ENCODE measurements at regions not wholly inside any gene's neighbourhood (a gene's known extent, or its start where the extent isn't known, plus 50 kb on each side); places are given as distances from the start of the nearest gene placed in this dataset.

GRCh38 chr6:71072508-71072907, 115.6 kb upstream of the B3GAT2 start:
- DNase-seq (no peak), ATAC-seq (ENCODE audit: poor library complexity) (no peak)
- Mint-ChIP-seq H3K36me3 (ENCODE audit: low read depth) (no peaks in the 10 kb centered on the region), H3K27me3 (peaks cover 15% of the 10 kb centered on the region), H3K4me3 (no peak overlapping the region), H3K27ac (no peak overlapping the region), H3K4me1 (ENCODE audit: low read depth) (no peaks in the 10 kb centered on the region), H3K9me3 (peaks cover 2% of the 10 kb centered on the region)
- no peak overlapping the region for H3K27ac ChIP-seq (ENCODE audit: low read depth in 1 of 2, low read length in 2 of 2)
- no peak for TF ChIP-seq CTCF (IDR thresholded peaks at IDR 0.05)
- CTCF ChIA-PET = no interaction called here
- intact Hi-C loops (cut with DNase I, micrococcal nuclease) = no loop called here
- peaks cover 2 to 5% of the 10 kb centered on the region in 2 experiments for H3K9me3 ChIP-seq (ENCODE audit: control insufficient read depth in 1 of 2, insufficient read depth in 1 of 2, low read length in 2 of 2)
- H3K4me3 ChIP-seq (ENCODE audit: low read length) = no peak overlapping the region
- POLR2A ChIA-PET = no interaction called here
- H3K27me3 ChIP-seq (ENCODE audit: control insufficient read depth in 1 of 2, insufficient read depth in 2 of 2, low read length in 2 of 2) = no peaks in the 10 kb centered on the region
- H3K4me1 ChIP-seq (ENCODE audit: insufficient read depth, low read length) = no peaks in the 10 kb centered on the region
- no peaks in the 10 kb centered on the region for H3K36me3 ChIP-seq (ENCODE audit: insufficient read depth, low read length)

DNA sequence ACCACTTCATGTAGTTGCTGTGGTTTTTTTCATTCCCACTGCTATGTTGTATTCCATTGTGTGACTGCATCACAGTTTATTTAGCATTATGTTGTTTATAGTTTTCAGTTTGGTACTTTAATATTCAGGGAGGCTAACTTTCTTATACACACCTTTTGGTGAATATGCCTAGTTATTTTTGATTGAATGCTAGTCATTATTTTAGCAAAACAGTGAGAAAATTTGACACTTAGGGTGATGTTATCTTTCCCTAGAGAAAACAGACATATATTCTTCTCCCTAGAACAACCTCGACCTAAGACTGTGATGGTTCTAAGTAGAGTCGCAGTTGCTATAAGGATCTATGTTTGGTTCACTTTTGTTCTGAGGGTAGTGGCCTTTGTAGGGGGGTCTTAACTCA, 120.8 kb upstream of the B3GAT2 start:
- ATAC-seq (ENCODE audit: poor library complexity) (no peak), DNase-seq (no peak)
- Mint-ChIP-seq H3K36me3 (ENCODE audit: low read depth) (no peaks in the 10 kb centered on the region), H3K27me3 (peaks cover 11% of the 10 kb centered on the region), H3K4me3 (no peak overlapping the region), H3K4me1 (ENCODE audit: low read depth) (no peaks in the 10 kb centered on the region), H3K9me3 (peaks cover 10% of the 10 kb centered on the region), H3K27ac (no peak overlapping the region)
- Histone ChIP-seq H3K27me3 (ENCODE audit: control insufficient read depth in 1 of 2, insufficient read depth in 2 of 2, low read length in 2 of 2) (no peaks in the 10 kb centered on the region), H3K4me3 (ENCODE audit: low read length) (no peak overlapping the region), H3K27ac (ENCODE audit: low read depth in 1 of 2, low read length in 2 of 2) (no peak overlapping the region), H3K4me1 (ENCODE audit: insufficient read depth, low read length) (no peaks in the 10 kb centered on the region), H3K36me3 (ENCODE audit: insufficient read depth, low read length) (no peaks in the 10 kb centered on the region), H3K9me3 (ENCODE audit: control insufficient read depth in 1 of 2, insufficient read depth in 1 of 2, low read length in 2 of 2) (peaks cover 0 to 17% of the 10 kb centered on the region in 2 experiments)
- TF ChIP-seq CTCF (IDR thresholded peaks at IDR 0.05) = no peak
- intact Hi-C loops (cut with DNase I, micrococcal nuclease) = no loop called here
- CTCF ChIA-PET = no interaction called here
- POLR2A ChIA-PET = no interaction called here

- TF ChIP-seq CTCF (IDR thresholded peaks at IDR 0.05) = no peak
- Mint-ChIP-seq H3K27me3 (peaks cover 6% of the 10 kb centered on the region), H3K9me3 (peaks cover 10% of the 10 kb centered on the region), H3K4me1 (ENCODE audit: low read depth) (no peaks in the 10 kb centered on the region), H3K4me3 (no peak overlapping the region), H3K36me3 (ENCODE audit: low read depth) (no peaks in the 10 kb centered on the region), H3K27ac (no peak overlapping the region)
- ChIA-PET POLR2A (no interaction called here), CTCF (no interaction called here)
- DNase-seq = no peak
- Histone ChIP-seq H3K36me3 (ENCODE audit: insufficient read depth, low read length) (no peaks in the 10 kb centered on the region), H3K27me3 (ENCODE audit: control insufficient read depth in 1 of 2, insufficient read depth in 2 of 2, low read length in 2 of 2) (no peaks in the 10 kb centered on the region), H3K4me3 (ENCODE audit: low read length) (no peak overlapping the region), H3K27ac (ENCODE audit: low read depth in 1 of 2, low read length in 2 of 2) (no peak overlapping the region), H3K4me1 (ENCODE audit: insufficient read depth, low read length) (no peaks in the 10 kb centered on the region), H3K9me3 (ENCODE audit: control insufficient read depth in 1 of 2, insufficient read depth in 1 of 2, low read length in 2 of 2) (peaks cover 0 to 17% of the 10 kb centered on the region in 2 experiments)
- ATAC-seq (ENCODE audit: poor library complexity) = no peak
- intact Hi-C loops (cut with DNase I, micrococcal nuclease) = no loop called here
These were observed 122.8 kb upstream of the B3GAT2 start for GRCh38 chr6:71079677-71080076.

Data from CD4-positive, alpha-beta T cell (primary cell).